ENCODE measurements at regions not wholly inside any gene's neighbourhood (a gene's known extent, or its start where the extent isn't known, plus 50 kb on each side); places are given as distances from the start of the nearest gene placed in this dataset.
A peak's percentile ranks its signal among the peaks of the same experiment; 100 is the strongest.

DNA sequence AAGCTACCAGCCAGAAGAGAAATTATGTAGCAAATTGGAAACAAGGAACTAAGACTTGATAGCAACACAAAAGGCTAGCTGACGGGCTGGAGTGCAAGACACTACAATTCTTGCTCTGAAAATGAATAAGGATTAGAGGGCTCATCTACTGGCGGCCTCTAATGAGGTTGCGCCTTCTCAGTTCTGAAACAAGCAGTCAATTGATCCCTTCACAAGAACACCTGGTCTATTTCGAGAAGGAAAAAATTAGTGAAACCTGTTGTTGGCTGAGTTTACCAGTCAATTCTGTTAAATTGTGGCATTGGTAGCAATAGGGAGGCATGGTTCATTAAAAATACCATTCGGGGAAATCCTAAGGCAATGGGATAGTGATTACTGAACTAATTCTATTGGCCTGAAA is 74.8 kb upstream of the JARID2 start (continued):
- TF ChIP-seq NKRF (conservative IDR thresholded peaks at IDR 0.05) (no peak), SIX5 (IDR thresholded peaks at IDR 0.05; ENCODE audit: low read depth, low read length, severe bottlenecking) (no peak), SKIL (IDR thresholded peaks at IDR 0.05; ENCODE audit: low read depth, poor library complexity, severe bottlenecking) (peak; percentile 81), RUNX3 (IDR thresholded peaks at IDR 0.05; ENCODE audit: low read length) (peak; percentile 47), ELK1 (IDR thresholded peaks at IDR 0.05; ENCODE audit: low read depth, low read length) (no peak), EED (IDR thresholded peaks at IDR 0.05; ENCODE audit: low read depth) (peak; percentile 32; the same call in 1 of the 2 replicates), MTA2 (IDR thresholded peaks at IDR 0.05; ENCODE audit: low read depth) (peak; percentile 91), RELA (IDR thresholded peaks at IDR 0.05; ENCODE audit: borderline replicate concordance, partially characterized antibody) (no peak), POLR2A (IDR thresholded peaks at IDR 0.05; ENCODE audit: low read depth, low read length) (no peak), IKZF1 (conservative IDR thresholded peaks at IDR 0.05) (peak; percentile 72), IRF4 (IDR thresholded peaks at IDR 0.05; ENCODE audit: low read depth, low read length) (no peak), IKZF2 (IDR thresholded peaks at IDR 0.05) (peak; percentile 76 to 85), SRF (IDR thresholded peaks at IDR 0.05; ENCODE audit: low read depth in 2 of 2, low read length in 2 of 2) (no peak), NFIC (IDR thresholded peaks at IDR 0.05; ENCODE audit: low read depth, low read length) (0 out of 2 replicates have a peak, but pooled peaks have one; percentile 45), STAT3 (IDR thresholded peaks at IDR 0.05; ENCODE audit: low read depth, low read length) (no peak), RBBP5 (conservative IDR thresholded peaks at IDR 0.05) (no peak), YY1 (IDR thresholded peaks at IDR 0.05; ENCODE audit: low read depth, low read length) (no peak), CHD2 (IDR thresholded peaks at IDR 0.05; ENCODE audit: borderline replicate concordance, low read depth, low read length) (no peak), SREBF1 (IDR thresholded peaks at IDR 0.05; ENCODE audit: low read length) (no peak), PML (IDR thresholded peaks at IDR 0.05; ENCODE audit: low read length) (no peak; the same call in 1 of the 2 replicates)
- TF ChIP-seq, protein P1, sequence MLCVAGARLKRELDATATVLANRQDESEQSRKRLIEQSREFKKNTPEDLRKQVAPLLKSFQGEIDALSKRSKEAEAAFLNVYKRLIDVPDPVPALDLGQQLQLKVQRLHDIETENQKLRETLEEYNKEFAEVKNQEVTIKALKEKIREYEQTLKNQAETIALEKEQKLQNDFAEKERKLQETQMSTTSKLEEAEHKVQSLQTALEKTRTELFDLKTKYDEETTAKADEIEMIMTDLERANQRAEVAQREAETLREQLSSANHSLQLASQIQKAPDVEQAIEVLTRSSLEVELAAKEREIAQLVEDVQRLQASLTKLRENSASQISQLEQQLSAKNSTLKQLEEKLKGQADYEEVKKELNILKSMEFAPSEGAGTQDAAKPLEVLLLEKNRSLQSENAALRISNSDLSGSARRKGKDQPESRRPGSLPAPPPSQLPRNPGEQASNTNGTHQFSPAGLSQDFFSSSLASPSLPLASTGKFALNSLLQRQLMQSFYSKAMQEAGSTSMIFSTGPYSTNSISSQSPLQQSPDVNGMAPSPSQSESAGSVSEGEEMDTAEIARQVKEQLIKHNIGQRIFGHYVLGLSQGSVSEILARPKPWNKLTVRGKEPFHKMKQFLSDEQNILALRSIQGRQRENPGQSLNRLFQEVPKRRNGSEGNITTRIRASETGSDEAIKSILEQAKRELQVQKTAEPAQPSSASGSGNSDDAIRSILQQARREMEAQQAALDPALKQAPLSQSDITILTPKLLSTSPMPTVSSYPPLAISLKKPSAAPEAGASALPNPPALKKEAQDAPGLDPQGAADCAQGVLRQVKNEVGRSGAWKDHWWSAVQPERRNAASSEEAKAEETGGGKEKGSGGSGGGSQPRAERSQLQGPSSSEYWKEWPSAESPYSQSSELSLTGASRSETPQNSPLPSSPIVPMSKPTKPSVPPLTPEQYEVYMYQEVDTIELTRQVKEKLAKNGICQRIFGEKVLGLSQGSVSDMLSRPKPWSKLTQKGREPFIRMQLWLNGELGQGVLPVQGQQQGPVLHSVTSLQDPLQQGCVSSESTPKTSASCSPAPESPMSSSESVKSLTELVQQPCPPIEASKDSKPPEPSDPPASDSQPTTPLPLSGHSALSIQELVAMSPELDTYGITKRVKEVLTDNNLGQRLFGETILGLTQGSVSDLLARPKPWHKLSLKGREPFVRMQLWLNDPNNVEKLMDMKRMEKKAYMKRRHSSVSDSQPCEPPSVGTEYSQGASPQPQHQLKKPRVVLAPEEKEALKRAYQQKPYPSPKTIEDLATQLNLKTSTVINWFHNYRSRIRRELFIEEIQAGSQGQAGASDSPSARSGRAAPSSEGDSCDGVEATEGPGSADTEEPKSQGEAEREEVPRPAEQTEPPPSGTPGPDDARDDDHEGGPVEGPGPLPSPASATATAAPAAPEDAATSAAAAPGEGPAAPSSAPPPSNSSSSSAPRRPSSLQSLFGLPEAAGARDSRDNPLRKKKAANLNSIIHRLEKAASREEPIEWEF (IDR thresholded peaks at IDR 0.05; ENCODE audit: insufficient replicate concordance, low read depth, low read length) = peak; percentile 76

Measured in GM12878 (cell line).